GM23338 (cell line): ENCODE measurements at regions not wholly inside any gene's neighbourhood (a gene's known extent, or its start where the extent isn't known, plus 50 kb on each side); places are given as distances from the start of the nearest gene placed in this dataset.

Experiments used
- ATAC-seq: fragments of 200-7000 bp; cut with Tn5 transposase; 3 replicates; pipeline ENCODE4 v1.9.1; 2020
- DNase-seq: peaks from one replicate; pipeline ENCODE4 v3.0.0-alpha.2; 2015; ENCODE audit warnings: low spot score
- H2AFZ ChIP-seq: fragments of 200-600 bp; sonication (generic); 2 replicates; pipeline ENCODE4 v1.8.0; 2016; ENCODE audit warnings: antibody characterized with exemption, mild to moderate bottlenecking, moderate library complexity
- H3F3A ChIP-seq: fragments of 200-600 bp; sonication (generic); replicated peaks from 2 replicates; pipeline ENCODE4 v1.8.0; 2017; ENCODE audit warnings: antibody characterized with exemption, mixed run types, low read depth
- H3K27ac ChIP-seq: fragments of 200-600 bp; sonication (generic); 2 replicates; pipeline ENCODE4 v1.6.1; 2016; ENCODE audit warnings: low read depth
- H3K27me3 ChIP-seq: fragments of 200-600 bp; sonication (generic); 2 replicates; pipeline ENCODE4 v1.8.0; 2016; ENCODE audit warnings: mild to moderate bottlenecking, mixed run types, moderate library complexity; ENCODE audit not compliant: insufficient read depth
- H3K36me3 ChIP-seq: fragments of 200-600 bp; sonication (generic); 2 replicates; pipeline ENCODE4 v1.8.0; 2016; ENCODE audit warnings: mild to moderate bottlenecking; ENCODE audit not compliant: insufficient read depth
- H3K4me1 ChIP-seq: fragments of 200-600 bp; sonication (generic); 2 replicates; pipeline ENCODE4 v1.8.0; 2016; ENCODE audit warnings: mild to moderate bottlenecking, moderate library complexity; ENCODE audit not compliant: insufficient read depth
- H3K4me2 ChIP-seq: fragments of 200-600 bp; sonication (generic); 2 replicates; pipeline ENCODE4 v1.7.1; 2017; ENCODE audit warnings: mixed run types
- H3K4me3 ChIP-seq: fragments of 200-600 bp; sonication (generic); 2 replicates; pipeline ENCODE4 v1.6.1; 2016; ENCODE audit warnings: mixed run types
- H3K79me2 ChIP-seq: fragments of 200-600 bp; sonication (generic); replicated peaks from 2 replicates; pipeline ENCODE4 v1.8.0; 2017; ENCODE audit warnings: mild to moderate bottlenecking; ENCODE audit not compliant: insufficient read depth
- H3K9me2 ChIP-seq: fragments of 200-600 bp; sonication (generic); 2 replicates; pipeline ENCODE4 v1.8.0; 2017; ENCODE audit not compliant: insufficient read depth
- H4K20me1 ChIP-seq: fragments of 200-600 bp; sonication (generic); replicated peaks from 2 replicates; pipeline ENCODE4 v1.8.0; 2017; ENCODE audit warnings: mild to moderate bottlenecking; ENCODE audit not compliant: insufficient read depth
- H3K27ac Mint-ChIP-seq: 2 replicates; pipeline ENCODE4 v1.8.0; 2020; ENCODE audit warnings: inconsistent platforms, mild to moderate bottlenecking, moderate library complexity, mixed read lengths
- H3K27me3 Mint-ChIP-seq: 3 replicates; pipeline ENCODE4 v1.8.0; 2022; ENCODE audit warnings: low read depth, mild to moderate bottlenecking, moderate library complexity, mixed read lengths, inconsistent platforms; ENCODE audit not compliant: insufficient read depth, poor library complexity
- H3K36me3 Mint-ChIP-seq: 3 replicates; pipeline ENCODE4 v1.8.0; 2021; ENCODE audit warnings: low read depth, mild to moderate bottlenecking, inconsistent platforms, moderate library complexity, mixed read lengths
- H3K4me1 Mint-ChIP-seq: 3 replicates; pipeline ENCODE4 v1.8.0; 2020; ENCODE audit warnings: mild to moderate bottlenecking, inconsistent platforms, mixed read lengths
- H3K4me3 Mint-ChIP-seq: 3 replicates; pipeline ENCODE4 v1.8.0; 2021; ENCODE audit warnings: moderate library complexity, mild to moderate bottlenecking, inconsistent platforms, mixed read lengths
- H3K9me3 Mint-ChIP-seq: 3 replicates; pipeline ENCODE4 v1.8.0; 2020; ENCODE audit warnings: moderate library complexity, mild to moderate bottlenecking, inconsistent platforms, mixed read lengths
- CREB1 ChIP-seq: fragments of 250-450 bp; sonication (Bioruptor Pico); IDR thresholded peaks from 2 replicates; pipeline ENCODE4 v1.5.0; 2020; ENCODE audit warnings: low read depth, mild to moderate bottlenecking, moderate library complexity
- EZH2 ChIP-seq: fragments of 200-600 bp; sonication (generic); IDR thresholded peaks from one replicate; pipeline ENCODE4 v1.8.0; 2017; ENCODE audit warnings: antibody characterized with exemption, mild to moderate bottlenecking, low read depth; ENCODE audit not compliant: unreplicated experiment
- EZH2phosphoT487 ChIP-seq: fragments of 200-600 bp; sonication (generic); IDR thresholded peaks from one replicate; pipeline ENCODE4 v1.8.1; 2018; ENCODE audit warnings: antibody characterized with exemption; ENCODE audit not compliant: unreplicated experiment
- JUNB ChIP-seq: IDR thresholded peaks from one replicate; pipeline ENCODE4 v1.6.1; 2016; ENCODE audit warnings: antibody characterized with exemption; ENCODE audit not compliant: unreplicated experiment
- NANOG ChIP-seq: IDR thresholded peaks from 2 replicates; pipeline ENCODE4 v1.6.1; 2016; ENCODE audit warnings: antibody characterized with exemption, borderline replicate concordance
- POLR2AphosphoS5 ChIP-seq: IDR thresholded peaks from 2 replicates; pipeline ENCODE4 v1.6.1; 2016; ENCODE audit warnings: antibody characterized with exemption, low read depth
- STAT1 ChIP-seq: IDR thresholded peaks from one replicate; pipeline ENCODE4 v1.6.1; 2016; ENCODE audit warnings: antibody characterized with exemption; ENCODE audit not compliant: unreplicated experiment
- ZNF114 ChIP-seq: fragments of 250-450 bp; sonication (Bioruptor Pico); IDR thresholded peaks from 2 replicates; pipeline ENCODE4 v1.5.0; 2020; ENCODE audit warnings: mild to moderate bottlenecking, moderate library complexity
- ZNF331 ChIP-seq: fragments of 250-450 bp; sonication (Bioruptor Pico); IDR thresholded peaks from 2 replicates; pipeline ENCODE4 v1.5.0; 2020; ENCODE audit warnings: low read depth, mild to moderate bottlenecking, moderate library complexity
- TF ChIP-seq, protein P1 (sequence below): IDR thresholded peaks from one replicate; pipeline ENCODE4 v1.6.1; 2018; ENCODE audit warnings: antibody characterized with exemption; ENCODE audit not compliant: unreplicated experiment
- TF ChIP-seq, protein P2 (sequence below), 2 experiments: fragments of 200-600 bp in 1 of 2; sonication (generic) in 1 of 2; conservative IDR thresholded peaks; 2 replicates each; pipeline versions ENCODE4 v1.5.1 to v1.6.1; 2016 to 2017; ENCODE audit warnings: antibody characterized with exemption in 2 of 2, low read depth in 2 of 2, mild to moderate bottlenecking in 2 of 2, moderate library complexity in 1 of 2
- TF ChIP-seq, protein P3 (sequence below): IDR thresholded peaks from 2 replicates; pipeline ENCODE4 v1.6.1; 2016; ENCODE audit warnings: antibody characterized with exemption
- TF ChIP-seq, protein P4 (sequence below): fragments of 250-450 bp; sonication (Bioruptor Pico); IDR thresholded peaks from 2 replicates; pipeline ENCODE4 v1.5.0; 2020; ENCODE audit warnings: mild to moderate bottlenecking, moderate library complexity

DNA sequence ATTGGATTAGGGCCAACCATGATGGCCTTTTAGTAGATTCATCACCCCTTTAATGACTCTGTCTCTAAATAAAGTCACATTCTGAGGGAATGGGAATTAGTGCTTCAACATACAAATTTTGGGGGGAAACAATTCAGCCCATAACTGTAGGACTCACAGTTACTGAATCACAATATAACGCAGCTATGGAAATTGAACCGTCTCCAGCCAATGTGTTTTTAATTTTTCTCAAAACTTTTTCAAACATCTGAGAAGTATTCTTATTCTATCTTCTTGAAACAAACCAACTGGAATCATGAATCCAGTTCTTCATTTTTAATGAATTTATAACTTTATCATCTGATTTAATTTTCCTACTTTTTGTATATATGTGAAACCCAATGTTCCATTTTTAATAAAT is 373.1 kb upstream of the SYT4 start:
- Histone ChIP-seq H3K27me3 (no peaks in the 10 kb centered on the region), H3K79me2 (no peaks in the 10 kb centered on the region), H3K36me3 (no peaks in the 10 kb centered on the region), H4K20me1 (no peaks in the 10 kb centered on the region), H2AFZ (no peak overlapping the region), H3K4me1 (no peaks in the 10 kb centered on the region), H3K27ac (no peak overlapping the region), H3K4me3 (no peak overlapping the region), H3K9me2 (no peaks in the 10 kb centered on the region; the same call in 1 of the 2 replicates), H3K4me2 (no peak overlapping the region), H3F3A (no peaks in the 10 kb centered on the region)
- Mint-ChIP-seq H3K27ac (no peak overlapping the region), H3K27me3 (no peaks in the 10 kb centered on the region), H3K9me3 (peaks cover 13% of the 10 kb centered on the region; the same call in 1 of the 3 replicates), H3K36me3 (peaks cover 4% of the 10 kb centered on the region; the same call in 2 of the 3 replicates), H3K4me1 (no peaks in the 10 kb centered on the region), H3K4me3 (no peak overlapping the region)
- DNase-seq, result no peak
- TF ChIP-seq NANOG (no peak), EZH2phosphoT487 (no peak), EZH2 (no peak), CREB1 (CRISPR knock-in tag) (no peak), JUNB (no peak), ZNF331 (no peak), ZNF114 (CRISPR knock-in tag) (no peak), STAT1 (no peak), POLR2AphosphoS5 (no peak)
- TF ChIP-seq, protein P1, sequence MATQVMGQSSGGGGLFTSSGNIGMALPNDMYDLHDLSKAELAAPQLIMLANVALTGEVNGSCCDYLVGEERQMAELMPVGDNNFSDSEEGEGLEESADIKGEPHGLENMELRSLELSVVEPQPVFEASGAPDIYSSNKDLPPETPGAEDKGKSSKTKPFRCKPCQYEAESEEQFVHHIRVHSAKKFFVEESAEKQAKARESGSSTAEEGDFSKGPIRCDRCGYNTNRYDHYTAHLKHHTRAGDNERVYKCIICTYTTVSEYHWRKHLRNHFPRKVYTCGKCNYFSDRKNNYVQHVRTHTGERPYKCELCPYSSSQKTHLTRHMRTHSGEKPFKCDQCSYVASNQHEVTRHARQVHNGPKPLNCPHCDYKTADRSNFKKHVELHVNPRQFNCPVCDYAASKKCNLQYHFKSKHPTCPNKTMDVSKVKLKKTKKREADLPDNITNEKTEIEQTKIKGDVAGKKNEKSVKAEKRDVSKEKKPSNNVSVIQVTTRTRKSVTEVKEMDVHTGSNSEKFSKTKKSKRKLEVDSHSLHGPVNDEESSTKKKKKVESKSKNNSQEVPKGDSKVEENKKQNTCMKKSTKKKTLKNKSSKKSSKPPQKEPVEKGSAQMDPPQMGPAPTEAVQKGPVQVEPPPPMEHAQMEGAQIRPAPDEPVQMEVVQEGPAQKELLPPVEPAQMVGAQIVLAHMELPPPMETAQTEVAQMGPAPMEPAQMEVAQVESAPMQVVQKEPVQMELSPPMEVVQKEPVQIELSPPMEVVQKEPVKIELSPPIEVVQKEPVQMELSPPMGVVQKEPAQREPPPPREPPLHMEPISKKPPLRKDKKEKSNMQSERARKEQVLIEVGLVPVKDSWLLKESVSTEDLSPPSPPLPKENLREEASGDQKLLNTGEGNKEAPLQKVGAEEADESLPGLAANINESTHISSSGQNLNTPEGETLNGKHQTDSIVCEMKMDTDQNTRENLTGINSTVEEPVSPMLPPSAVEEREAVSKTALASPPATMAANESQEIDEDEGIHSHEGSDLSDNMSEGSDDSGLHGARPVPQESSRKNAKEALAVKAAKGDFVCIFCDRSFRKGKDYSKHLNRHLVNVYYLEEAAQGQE, result no peak
- TF ChIP-seq, protein P2, sequence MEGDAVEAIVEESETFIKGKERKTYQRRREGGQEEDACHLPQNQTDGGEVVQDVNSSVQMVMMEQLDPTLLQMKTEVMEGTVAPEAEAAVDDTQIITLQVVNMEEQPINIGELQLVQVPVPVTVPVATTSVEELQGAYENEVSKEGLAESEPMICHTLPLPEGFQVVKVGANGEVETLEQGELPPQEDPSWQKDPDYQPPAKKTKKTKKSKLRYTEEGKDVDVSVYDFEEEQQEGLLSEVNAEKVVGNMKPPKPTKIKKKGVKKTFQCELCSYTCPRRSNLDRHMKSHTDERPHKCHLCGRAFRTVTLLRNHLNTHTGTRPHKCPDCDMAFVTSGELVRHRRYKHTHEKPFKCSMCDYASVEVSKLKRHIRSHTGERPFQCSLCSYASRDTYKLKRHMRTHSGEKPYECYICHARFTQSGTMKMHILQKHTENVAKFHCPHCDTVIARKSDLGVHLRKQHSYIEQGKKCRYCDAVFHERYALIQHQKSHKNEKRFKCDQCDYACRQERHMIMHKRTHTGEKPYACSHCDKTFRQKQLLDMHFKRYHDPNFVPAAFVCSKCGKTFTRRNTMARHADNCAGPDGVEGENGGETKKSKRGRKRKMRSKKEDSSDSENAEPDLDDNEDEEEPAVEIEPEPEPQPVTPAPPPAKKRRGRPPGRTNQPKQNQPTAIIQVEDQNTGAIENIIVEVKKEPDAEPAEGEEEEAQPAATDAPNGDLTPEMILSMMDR (conservative IDR thresholded peaks at IDR 0.05; ENCODE audit: low read depth in 2 of 2), result no peak
- TF ChIP-seq, protein P3, sequence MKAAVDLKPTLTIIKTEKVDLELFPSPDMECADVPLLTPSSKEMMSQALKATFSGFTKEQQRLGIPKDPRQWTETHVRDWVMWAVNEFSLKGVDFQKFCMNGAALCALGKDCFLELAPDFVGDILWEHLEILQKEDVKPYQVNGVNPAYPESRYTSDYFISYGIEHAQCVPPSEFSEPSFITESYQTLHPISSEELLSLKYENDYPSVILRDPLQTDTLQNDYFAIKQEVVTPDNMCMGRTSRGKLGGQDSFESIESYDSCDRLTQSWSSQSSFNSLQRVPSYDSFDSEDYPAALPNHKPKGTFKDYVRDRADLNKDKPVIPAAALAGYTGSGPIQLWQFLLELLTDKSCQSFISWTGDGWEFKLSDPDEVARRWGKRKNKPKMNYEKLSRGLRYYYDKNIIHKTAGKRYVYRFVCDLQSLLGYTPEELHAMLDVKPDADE, result no peak
- TF ChIP-seq, protein P4, sequence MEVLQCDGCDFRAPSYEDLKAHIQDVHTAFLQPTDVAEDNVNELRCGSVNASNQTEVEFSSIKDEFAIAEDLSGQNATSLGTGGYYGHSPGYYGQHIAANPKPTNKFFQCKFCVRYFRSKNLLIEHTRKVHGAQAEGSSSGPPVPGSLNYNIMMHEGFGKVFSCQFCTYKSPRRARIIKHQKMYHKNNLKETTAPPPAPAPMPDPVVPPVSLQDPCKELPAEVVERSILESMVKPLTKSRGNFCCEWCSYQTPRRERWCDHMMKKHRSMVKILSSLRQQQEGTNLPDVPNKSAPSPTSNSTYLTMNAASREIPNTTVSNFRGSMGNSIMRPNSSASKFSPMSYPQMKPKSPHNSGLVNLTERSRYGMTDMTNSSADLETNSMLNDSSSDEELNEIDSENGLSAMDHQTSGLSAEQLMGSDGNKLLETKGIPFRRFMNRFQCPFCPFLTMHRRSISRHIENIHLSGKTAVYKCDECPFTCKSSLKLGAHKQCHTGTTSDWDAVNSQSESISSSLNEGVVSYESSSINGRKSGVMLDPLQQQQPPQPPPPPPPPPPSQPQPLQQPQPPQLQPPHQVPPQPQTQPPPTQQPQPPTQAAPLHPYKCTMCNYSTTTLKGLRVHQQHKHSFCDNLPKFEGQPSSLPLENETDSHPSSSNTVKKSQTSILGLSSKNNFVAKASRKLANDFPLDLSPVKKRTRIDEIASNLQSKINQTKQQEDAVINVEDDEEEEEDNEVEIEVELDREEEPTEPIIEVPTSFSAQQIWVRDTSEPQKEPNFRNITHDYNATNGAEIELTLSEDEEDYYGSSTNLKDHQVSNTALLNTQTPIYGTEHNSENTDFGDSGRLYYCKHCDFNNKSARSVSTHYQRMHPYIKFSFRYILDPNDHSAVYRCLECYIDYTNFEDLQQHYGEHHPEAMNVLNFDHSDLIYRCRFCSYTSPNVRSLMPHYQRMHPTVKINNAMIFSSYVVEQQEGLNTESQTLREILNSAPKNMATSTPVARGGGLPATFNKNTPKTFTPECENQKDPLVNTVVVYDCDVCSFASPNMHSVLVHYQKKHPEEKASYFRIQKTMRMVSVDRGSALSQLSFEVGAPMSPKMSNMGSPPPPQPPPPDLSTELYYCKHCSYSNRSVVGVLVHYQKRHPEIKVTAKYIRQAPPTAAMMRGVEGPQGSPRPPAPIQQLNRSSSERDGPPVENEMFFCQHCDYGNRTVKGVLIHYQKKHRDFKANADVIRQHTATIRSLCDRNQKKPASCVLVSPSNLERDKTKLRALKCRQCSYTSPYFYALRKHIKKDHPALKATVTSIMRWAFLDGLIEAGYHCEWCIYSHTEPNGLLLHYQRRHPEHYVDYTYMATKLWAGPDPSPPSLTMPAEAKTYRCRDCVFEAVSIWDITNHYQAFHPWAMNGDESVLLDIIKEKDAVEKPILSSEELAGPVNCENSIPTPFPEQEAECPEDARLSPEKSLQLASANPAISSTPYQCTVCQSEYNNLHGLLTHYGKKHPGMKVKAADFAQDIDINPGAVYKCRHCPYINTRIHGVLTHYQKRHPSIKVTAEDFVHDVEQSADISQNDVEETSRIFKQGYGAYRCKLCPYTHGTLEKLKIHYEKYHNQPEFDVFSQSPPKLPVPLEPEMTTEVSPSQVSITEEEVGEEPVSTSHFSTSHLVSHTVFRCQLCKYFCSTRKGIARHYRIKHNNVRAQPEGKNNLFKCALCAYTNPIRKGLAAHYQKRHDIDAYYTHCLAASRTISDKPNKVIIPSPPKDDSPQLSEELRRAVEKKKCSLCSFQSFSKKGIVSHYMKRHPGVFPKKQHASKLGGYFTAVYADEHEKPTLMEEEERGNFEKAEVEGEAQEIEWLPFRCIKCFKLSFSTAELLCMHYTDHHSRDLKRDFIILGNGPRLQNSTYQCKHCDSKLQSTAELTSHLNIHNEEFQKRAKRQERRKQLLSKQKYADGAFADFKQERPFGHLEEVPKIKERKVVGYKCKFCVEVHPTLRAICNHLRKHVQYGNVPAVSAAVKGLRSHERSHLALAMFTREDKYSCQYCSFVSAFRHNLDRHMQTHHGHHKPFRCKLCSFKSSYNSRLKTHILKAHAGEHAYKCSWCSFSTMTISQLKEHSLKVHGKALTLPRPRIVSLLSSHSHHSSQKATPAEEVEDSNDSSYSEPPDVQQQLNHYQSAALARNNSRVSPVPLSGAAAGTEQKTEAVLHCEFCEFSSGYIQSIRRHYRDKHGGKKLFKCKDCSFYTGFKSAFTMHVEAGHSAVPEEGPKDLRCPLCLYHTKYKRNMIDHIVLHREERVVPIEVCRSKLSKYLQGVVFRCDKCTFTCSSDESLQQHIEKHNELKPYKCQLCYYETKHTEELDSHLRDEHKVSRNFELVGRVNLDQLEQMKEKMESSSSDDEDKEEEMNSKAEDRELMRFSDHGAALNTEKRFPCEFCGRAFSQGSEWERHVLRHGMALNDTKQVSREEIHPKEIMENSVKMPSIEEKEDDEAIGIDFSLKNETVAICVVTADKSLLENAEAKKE, result no peak
- no peak for ATAC-seq
